ENCODE measurements at regions not wholly inside any gene's neighbourhood (a gene's known extent, or its start where the extent isn't known, plus 50 kb on each side); places are given as distances from the start of the nearest gene placed in this dataset.

DNA sequence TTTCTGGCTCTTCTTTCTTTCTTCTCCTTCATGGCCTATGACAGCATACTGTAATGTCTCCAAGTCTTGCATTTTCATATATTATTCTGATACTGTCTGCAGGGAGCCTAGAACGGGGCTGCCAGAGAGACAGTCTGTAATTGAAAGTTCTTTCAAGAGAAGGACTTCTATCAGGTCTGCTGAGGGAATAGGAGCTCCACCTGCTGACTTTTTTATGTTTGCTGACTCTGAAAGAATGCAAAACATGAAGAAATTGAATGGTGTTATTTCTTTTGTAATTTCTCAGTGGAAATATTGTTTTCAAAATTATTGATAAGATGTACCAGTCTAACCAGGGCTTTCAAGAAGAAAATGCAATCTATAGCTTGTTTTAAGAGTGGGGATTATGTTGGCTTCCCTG is 121.9 kb upstream of the RFX3 start:
- TF ChIP-seq, protein P1, sequence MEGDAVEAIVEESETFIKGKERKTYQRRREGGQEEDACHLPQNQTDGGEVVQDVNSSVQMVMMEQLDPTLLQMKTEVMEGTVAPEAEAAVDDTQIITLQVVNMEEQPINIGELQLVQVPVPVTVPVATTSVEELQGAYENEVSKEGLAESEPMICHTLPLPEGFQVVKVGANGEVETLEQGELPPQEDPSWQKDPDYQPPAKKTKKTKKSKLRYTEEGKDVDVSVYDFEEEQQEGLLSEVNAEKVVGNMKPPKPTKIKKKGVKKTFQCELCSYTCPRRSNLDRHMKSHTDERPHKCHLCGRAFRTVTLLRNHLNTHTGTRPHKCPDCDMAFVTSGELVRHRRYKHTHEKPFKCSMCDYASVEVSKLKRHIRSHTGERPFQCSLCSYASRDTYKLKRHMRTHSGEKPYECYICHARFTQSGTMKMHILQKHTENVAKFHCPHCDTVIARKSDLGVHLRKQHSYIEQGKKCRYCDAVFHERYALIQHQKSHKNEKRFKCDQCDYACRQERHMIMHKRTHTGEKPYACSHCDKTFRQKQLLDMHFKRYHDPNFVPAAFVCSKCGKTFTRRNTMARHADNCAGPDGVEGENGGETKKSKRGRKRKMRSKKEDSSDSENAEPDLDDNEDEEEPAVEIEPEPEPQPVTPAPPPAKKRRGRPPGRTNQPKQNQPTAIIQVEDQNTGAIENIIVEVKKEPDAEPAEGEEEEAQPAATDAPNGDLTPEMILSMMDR (IDR thresholded peaks at IDR 0.05): no peak
- no peak for TF ChIP-seq POLR2A (IDR thresholded peaks at IDR 0.05)

Data from lower leg skin (tissue), 3 donors.